GM20000 (cell line): ENCODE measurements at regions not wholly inside any gene's neighbourhood (a gene's known extent, or its start where the extent isn't known, plus 50 kb on each side); places are given as distances from the start of the nearest gene placed in this dataset.

Source experiments
- DNase-seq: peaks from one replicate; pipeline ENCODE4 v3.0.0; 2012; ENCODE audit warnings: low spot score
- CTCF ChIP-seq: IDR thresholded peaks from 2 replicates; pipeline ENCODE4 v1.5.1; 2012; ENCODE audit warnings: mild to moderate bottlenecking, control low read depth; ENCODE audit errors: extremely low read depth, missing control alignments

DNA sequence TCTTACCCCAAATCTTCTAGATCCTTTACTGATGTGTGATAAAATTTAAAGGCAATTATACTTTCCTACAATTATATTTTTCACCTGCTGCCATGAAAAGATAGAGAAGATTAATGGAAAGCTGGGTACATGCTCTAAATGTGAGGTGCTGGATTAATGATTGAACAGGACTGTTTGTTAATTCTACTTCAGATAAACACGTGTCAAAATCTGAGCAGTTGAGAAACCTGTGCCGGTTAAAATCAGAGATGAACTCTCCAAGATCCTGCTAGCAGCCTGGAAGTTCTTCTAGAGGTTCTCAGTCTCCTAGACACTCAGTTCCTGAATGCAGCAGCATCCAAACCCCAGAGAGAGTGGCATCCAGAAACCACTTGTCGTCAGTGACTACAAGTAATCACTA lies 69.2 kb downstream of the INHBA start:
- no peak for TF ChIP-seq CTCF

DNA sequence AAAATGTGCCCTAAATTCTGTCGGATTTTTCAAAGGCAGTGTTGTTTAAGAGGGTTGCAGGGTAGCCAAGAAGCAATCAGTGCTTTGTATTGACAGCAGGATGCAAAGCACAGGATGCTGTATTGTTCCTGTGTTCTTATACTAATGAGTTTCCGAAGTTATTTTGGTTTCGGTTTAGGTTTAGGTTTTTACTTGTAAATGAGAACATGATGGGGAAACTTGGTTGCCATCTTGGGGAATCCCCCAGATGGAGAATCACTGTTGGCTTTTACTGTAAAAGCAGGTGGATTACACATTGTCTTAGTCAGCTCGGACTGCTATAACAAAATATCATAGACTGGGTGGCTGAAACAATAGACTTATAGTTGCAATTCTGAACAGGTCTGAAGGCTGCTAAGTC lies 72.1 kb downstream of the INHBA start:
- TF ChIP-seq CTCF: no peak
- DNase-seq: peak; percentile 9

More for the DNA sequence above, 69.2 kb downstream of the INHBA start:
- no peak for DNase-seq

GRCh38 chr7:41629711-41630111 lies 73.2 kb downstream of the INHBA start:
- TF ChIP-seq CTCF: no peak
- DNase-seq: no peak

- DNase-seq: no peak
- no peak for TF ChIP-seq CTCF
These were observed 74.0 kb downstream of the INHBA start for GRCh38 chr7:41628901-41629300.

DNA sequence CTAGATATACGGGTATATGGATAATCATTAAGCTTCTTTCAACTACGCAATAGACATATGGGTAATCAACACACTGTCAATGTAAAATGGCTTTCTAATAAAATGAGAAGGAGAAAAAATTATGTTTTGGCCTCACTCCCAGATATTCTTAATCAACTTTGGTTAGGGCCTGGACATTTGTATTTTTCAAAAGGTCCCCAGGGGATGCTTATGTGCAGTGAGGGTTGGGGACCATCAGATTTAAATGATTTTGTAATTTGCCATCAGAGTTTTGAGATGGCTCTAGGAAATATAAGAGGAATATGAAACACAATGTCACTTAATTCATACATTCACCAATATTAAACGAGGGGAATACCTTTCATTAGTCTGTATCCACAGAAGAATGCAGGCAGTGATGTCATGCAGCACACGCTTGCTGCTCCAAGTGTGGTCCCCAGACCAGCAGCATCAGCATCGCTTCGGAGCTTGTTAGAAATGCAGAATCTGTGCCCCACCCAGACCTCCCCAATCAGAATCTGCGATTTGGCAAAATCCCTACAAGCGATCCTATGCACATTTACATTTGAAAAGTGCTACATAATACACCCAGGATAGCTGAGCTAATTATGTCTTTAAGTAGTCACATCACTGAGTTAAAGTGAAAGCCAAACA lies 75.1 kb downstream of the INHBA start:
- DNase-seq: no peak
- no peak for TF ChIP-seq CTCF

- DNase-seq: no peak
- TF ChIP-seq CTCF: no peak
These were observed 78.1 kb downstream of the INHBA start for GRCh38 chr7:41624818-41625217.

DNA sequence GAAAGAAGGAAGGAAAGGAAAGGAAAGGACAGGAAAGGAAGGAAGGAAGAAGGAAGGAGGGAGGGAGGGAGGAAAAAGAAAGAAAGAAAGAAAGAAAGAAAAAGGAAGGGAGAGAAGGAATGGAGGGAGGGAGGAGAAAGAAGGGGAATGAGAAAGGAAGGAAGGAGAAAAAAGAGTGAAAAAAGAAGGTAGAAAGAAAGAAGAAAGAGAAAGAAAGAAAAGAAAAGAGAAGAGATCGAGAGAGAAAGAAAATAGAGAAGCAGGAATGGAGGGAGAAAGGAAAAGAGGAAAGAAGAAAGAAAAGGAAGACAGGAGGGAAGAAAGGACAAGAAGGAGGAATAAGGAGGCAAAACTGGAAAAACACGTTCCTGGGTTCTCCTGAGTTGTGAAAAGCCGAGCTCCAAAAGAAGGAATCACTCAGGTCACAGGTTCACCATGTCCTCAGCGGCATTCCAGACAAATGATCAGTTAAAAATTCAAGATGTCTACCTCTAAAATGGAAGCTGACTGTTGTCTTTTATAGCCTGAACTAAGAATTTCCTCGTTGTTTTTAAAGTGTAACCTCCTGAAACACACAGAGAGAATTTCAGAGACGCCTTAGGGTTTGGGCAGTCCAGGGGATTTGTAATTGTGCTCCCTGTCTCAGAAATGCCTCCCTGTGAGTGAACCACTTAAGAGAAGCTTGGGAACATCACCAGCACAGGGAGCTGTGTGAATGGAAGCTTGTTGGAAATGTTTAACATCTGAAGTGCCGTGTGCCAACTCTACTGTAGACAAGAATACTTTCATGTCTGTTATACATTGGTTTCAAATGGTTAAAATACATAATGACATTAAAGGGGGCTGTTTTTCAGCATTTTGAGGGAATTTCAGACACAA lies 80.7 kb downstream of the INHBA start:
- no peak for DNase-seq
- no peak for TF ChIP-seq CTCF
